HL-60 (cell line): ENCODE measurements at regions not wholly inside any gene's neighbourhood (a gene's known extent, or its start where the extent isn't known, plus 50 kb on each side); places are given as distances from the start of the nearest gene placed in this dataset.

Experiments
- REST ChIP-seq: IDR thresholded peaks from 2 replicates; pipeline ENCODE4 v1.6.1; 2012; ENCODE audit warnings: low read depth; ENCODE audit not compliant: insufficient replicate concordance
- TF ChIP-seq, protein P1 (sequence below): IDR thresholded peaks from one replicate; pipeline ENCODE4 v1.5.1; 2011; ENCODE audit warnings: low read length, control low read depth, inconsistent platforms; ENCODE audit not compliant: insufficient read depth

GRCh38 chr3:31311559-31311958, 221.2 kb upstream of the STT3B start:
- TF ChIP-seq, protein P1, sequence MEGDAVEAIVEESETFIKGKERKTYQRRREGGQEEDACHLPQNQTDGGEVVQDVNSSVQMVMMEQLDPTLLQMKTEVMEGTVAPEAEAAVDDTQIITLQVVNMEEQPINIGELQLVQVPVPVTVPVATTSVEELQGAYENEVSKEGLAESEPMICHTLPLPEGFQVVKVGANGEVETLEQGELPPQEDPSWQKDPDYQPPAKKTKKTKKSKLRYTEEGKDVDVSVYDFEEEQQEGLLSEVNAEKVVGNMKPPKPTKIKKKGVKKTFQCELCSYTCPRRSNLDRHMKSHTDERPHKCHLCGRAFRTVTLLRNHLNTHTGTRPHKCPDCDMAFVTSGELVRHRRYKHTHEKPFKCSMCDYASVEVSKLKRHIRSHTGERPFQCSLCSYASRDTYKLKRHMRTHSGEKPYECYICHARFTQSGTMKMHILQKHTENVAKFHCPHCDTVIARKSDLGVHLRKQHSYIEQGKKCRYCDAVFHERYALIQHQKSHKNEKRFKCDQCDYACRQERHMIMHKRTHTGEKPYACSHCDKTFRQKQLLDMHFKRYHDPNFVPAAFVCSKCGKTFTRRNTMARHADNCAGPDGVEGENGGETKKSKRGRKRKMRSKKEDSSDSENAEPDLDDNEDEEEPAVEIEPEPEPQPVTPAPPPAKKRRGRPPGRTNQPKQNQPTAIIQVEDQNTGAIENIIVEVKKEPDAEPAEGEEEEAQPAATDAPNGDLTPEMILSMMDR, result no peak
- no peak for TF ChIP-seq REST
